ENCODE measurements at regions not wholly inside any gene's neighbourhood (a gene's known extent, or its start where the extent isn't known, plus 50 kb on each side); places are given as distances from the start of the nearest gene placed in this dataset.
"Not testable (repeated sequence)": the region's sequence is repeated elsewhere in the genome, so short reads cannot be mapped to it uniquely, and the experiment has no call there.

- Mint-ChIP-seq H3K27ac (peak overlapping the region; percentile 5), H3K9me3 (peaks cover 4% of the 10 kb centered on the region), H3K27me3 (ENCODE audit: low read depth, poor library complexity) (peaks cover 3% of the 10 kb centered on the region), H3K4me3 (no peak overlapping the region), H3K36me3 (ENCODE audit: low read depth) (no peaks in the 10 kb centered on the region), H3K4me1 (no peaks in the 10 kb centered on the region)
- no peak for TF ChIP-seq CTCF (IDR thresholded peaks at IDR 0.05)
- no peak for DNase-seq
These were observed 205.7 kb upstream of the ZSWIM2 start for GRCh38 chr2:187054501-187055319.

- Mint-ChIP-seq H3K36me3 (ENCODE audit: low read depth) (no peaks in the 10 kb centered on the region), H3K9me3 (peaks cover 4% of the 10 kb centered on the region), H3K4me1 (no peaks in the 10 kb centered on the region), H3K27ac (peak overlapping the region; percentile 47), H3K27me3 (ENCODE audit: low read depth, poor library complexity) (peaks cover 6% of the 10 kb centered on the region), H3K4me3 (no peak overlapping the region)
- TF ChIP-seq CTCF (IDR thresholded peaks at IDR 0.05), result no peak
- DNase-seq, result no peak
These were observed 202.4 kb upstream of the ZSWIM2 start for GRCh38 chr2:187051350-187051749.

GRCh38 chr2:187050409-187050998 lies 201.5 kb upstream of the ZSWIM2 start:
- peaks cover 6% of the 10 kb centered on the region for H3K27me3 Mint-ChIP-seq (ENCODE audit: low read depth, poor library complexity)
- H3K27ac Mint-ChIP-seq, result no peak overlapping the region
- peaks cover 4% of the 10 kb centered on the region for H3K9me3 Mint-ChIP-seq
- no peaks in the 10 kb centered on the region for H3K4me1 Mint-ChIP-seq
- H3K4me3 Mint-ChIP-seq, result no peak overlapping the region
- H3K36me3 Mint-ChIP-seq (ENCODE audit: low read depth), result no peaks in the 10 kb centered on the region
- no peak for DNase-seq
- TF ChIP-seq CTCF (IDR thresholded peaks at IDR 0.05), result no peak

- H3K27me3 Mint-ChIP-seq (ENCODE audit: low read depth, poor library complexity), result no peaks in the 10 kb centered on the region
- no peaks in the 10 kb centered on the region for H3K9me3 Mint-ChIP-seq
- no peak overlapping the region for H3K4me3 Mint-ChIP-seq
- no peak overlapping the region for H3K27ac Mint-ChIP-seq
- TF ChIP-seq CTCF (IDR thresholded peaks at IDR 0.05), result no peak
- no peaks in the 10 kb centered on the region for H3K36me3 Mint-ChIP-seq (ENCODE audit: low read depth)
- DNase-seq, result no peak
- H3K4me1 Mint-ChIP-seq, result no peaks in the 10 kb centered on the region
These were observed 188.3 kb upstream of the ZSWIM2 start for GRCh38 chr2:187037310-187037709.

GRCh38 chr2:187034434-187034833 lies 185.5 kb upstream of the ZSWIM2 start:
- no peaks in the 10 kb centered on the region for H3K36me3 Mint-ChIP-seq (ENCODE audit: low read depth)
- no peak overlapping the region for H3K27ac Mint-ChIP-seq
- no peaks in the 10 kb centered on the region for H3K27me3 Mint-ChIP-seq (ENCODE audit: low read depth, poor library complexity)
- no peak for DNase-seq
- H3K4me1 Mint-ChIP-seq, result no peaks in the 10 kb centered on the region
- H3K9me3 Mint-ChIP-seq, result no peaks in the 10 kb centered on the region
- TF ChIP-seq CTCF (IDR thresholded peaks at IDR 0.05), result no peak
- no peak overlapping the region for H3K4me3 Mint-ChIP-seq

- no peak for DNase-seq
These were observed 175.8 kb upstream of the ZSWIM2 start for GRCh38 chr2:187024739-187025138.

GRCh38 chr2:187023996-187024395 lies 175.0 kb upstream of the ZSWIM2 start:
- peaks cover 18% of the 10 kb centered on the region for H3K9me3 Mint-ChIP-seq
- not testable (repeated sequence) for H3K27ac Mint-ChIP-seq; DNase-seq; H3K4me1 Mint-ChIP-seq; H3K27me3 Mint-ChIP-seq (ENCODE audit: low read depth, poor library complexity); H3K4me3 Mint-ChIP-seq; H3K36me3 Mint-ChIP-seq (ENCODE audit: low read depth)

More at GRCh38 chr2:187024739-187025138, 175.8 kb upstream of the ZSWIM2 start:
- H3K4me3 Mint-ChIP-seq, result no peak overlapping the region
- no peak overlapping the region for H3K27ac Mint-ChIP-seq
- no peaks in the 10 kb centered on the region for H3K4me1 Mint-ChIP-seq
- no peaks in the 10 kb centered on the region for H3K27me3 Mint-ChIP-seq (ENCODE audit: low read depth, poor library complexity)
- H3K36me3 Mint-ChIP-seq (ENCODE audit: low read depth), result no peaks in the 10 kb centered on the region
- H3K9me3 Mint-ChIP-seq, result peaks cover 18% of the 10 kb centered on the region
- TF ChIP-seq CTCF (IDR thresholded peaks at IDR 0.05), result no peak

Measured in nephron progenitor cell (in vitro differentiated cells).